ENCODE measurements at regions not wholly inside any gene's neighbourhood (a gene's known extent, or its start where the extent isn't known, plus 50 kb on each side); places are given as distances from the start of the nearest gene placed in this dataset.

DNA sequence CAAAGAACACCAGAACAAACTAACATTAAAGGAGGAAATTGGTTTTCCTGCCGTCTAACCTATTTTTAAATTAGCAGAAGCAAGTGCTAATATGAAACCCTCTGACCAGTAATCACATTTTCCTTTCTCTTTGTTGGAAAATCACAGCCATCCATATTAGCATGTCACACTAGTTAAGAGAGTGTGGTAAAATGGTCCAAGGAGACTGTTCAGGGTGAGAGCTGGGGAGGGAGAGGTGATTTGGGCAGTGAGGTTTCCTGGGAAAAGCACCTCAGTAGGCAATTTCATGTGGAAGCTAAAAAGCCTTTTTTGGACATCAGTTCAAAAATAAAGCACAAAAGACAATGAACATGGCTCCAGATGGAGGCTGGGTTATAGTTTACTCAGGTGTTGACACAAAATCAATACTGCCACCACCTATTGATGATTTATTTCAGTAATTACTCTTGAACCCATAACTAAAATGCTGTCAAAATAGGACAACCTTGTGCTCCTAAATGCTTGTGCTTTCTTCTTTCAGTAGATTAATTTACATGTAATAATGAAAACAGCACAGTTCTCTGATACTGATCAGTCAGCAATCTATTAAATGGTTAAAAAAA lies 333.2 kb downstream of the SAMD5 start:
- no peak for DNase-seq (ENCODE audit: low read depth)
- Histone ChIP-seq H3K36me3 (ENCODE audit: control insufficient read depth, insufficient read depth, low read length, severe bottlenecking) (no peaks in the 10 kb centered on the region), H3K4me1 (ENCODE audit: control insufficient read depth, insufficient read depth, low read length) (no peaks in the 10 kb centered on the region), H3K9me3 (ENCODE audit: control insufficient read depth, low read length) (peaks cover 6% of the 10 kb centered on the region), H3K4me3 (ENCODE audit: low read length) (no peak overlapping the region), H3K27me3 (replicated peaks; ENCODE audit: control insufficient read depth, insufficient read depth, low read length) (no peaks in the 10 kb centered on the region), H3K9ac (ENCODE audit: low read length) (no peak overlapping the region)

DNA sequence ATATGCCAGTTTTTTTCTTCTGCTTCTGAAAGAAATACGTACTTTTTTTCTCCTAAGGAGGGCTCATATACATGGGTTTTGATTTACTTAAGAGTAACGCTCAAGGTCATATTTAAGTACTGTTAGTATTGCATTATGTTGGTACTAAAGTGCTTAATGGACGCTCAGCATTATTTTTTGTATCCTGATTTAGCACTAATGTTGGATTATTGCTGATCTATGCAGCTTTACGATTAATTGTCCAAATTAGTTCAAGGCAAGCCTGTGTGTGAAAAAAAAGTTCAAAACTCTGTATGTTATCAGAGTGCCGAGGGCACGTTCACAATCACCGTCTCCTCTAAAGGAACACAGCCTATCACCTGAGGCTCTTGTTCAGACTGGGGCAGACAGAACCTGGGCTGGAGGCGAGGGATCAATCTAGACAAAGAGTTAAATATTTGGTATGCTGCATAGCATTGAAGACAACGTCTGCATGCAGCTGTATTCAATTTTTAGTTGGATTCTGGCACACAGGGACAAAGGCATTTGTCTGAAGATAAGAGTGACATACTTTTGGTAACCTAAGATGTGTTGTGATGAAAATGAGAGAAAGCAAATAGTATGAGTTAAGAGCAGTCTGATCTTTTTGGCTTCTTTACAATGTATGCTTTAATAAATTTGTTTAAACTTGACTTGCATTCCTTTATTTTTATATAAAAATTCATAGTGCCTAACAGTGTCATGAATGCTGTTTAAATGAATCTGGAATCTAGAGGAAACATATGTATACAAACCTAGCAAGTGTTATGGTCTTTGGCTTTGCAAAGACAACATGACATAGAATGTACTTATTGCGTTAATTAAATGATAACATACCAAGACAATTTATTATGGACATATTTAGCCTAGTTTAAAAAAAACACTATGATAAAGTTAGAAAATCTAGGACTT lies 341.2 kb downstream of the SAMD5 start:
- Histone ChIP-seq H3K4me3 (ENCODE audit: low read length) (no peak overlapping the region), H3K27me3 (replicated peaks; ENCODE audit: control insufficient read depth, insufficient read depth, low read length) (no peaks in the 10 kb centered on the region), H3K4me1 (ENCODE audit: control insufficient read depth, insufficient read depth, low read length) (no peaks in the 10 kb centered on the region), H3K9ac (ENCODE audit: low read length) (no peak overlapping the region), H3K9me3 (ENCODE audit: control insufficient read depth, low read length) (peaks cover 4% of the 10 kb centered on the region), H3K36me3 (ENCODE audit: control insufficient read depth, insufficient read depth, low read length, severe bottlenecking) (no peaks in the 10 kb centered on the region)
- peak; percentile 41 for DNase-seq (ENCODE audit: low read depth)

DNA sequence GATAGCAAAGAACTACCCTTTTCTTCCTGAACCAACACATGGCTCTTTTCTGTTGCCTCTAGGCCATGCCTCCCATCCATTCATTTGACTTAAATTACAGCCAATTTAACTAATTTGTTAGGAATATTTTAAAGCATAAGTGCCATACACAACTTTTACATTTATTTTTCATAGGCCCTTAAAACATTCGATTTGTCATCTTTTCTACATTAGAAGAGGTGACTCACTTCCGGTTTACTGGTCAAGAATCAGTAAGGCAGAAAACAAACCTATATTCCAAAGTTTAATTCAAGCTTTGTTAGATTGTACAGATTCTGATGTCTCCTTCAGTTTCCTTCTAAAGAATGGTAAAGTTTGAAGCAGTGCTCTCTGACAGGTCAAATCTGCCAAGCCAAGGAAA lies 344.3 kb downstream of the SAMD5 start:
- H3K4me3 ChIP-seq (ENCODE audit: low read length), result no peak overlapping the region
- H3K27me3 ChIP-seq (replicated peaks; ENCODE audit: control insufficient read depth, insufficient read depth, low read length), result no peaks in the 10 kb centered on the region
- H3K4me1 ChIP-seq (ENCODE audit: control insufficient read depth, insufficient read depth, low read length), result no peaks in the 10 kb centered on the region
- no peaks in the 10 kb centered on the region for H3K36me3 ChIP-seq (ENCODE audit: control insufficient read depth, insufficient read depth, low read length, severe bottlenecking)
- H3K9ac ChIP-seq (ENCODE audit: low read length), result no peak overlapping the region
- no peak for DNase-seq (ENCODE audit: low read depth)
- peaks cover 4% of the 10 kb centered on the region for H3K9me3 ChIP-seq (ENCODE audit: control insufficient read depth, low read length)

DNA sequence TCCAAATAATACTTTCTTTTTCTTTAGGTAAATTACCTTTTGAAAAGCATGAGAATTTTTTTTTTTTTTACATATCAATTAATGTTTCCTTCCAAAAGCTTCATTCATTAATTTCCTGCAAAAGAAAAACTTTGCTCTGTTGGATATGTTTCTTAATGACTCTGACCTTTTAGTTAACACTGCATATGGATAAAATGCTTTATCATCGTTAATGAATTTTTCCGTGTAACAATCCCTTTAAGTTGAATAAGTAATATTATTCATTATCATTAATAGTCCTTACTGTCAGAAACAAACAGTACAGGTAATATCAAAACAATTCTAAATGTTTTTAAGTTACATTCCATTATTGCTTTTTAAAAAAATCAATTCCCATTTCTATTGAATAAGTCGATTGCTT lies 345.1 kb downstream of the SAMD5 start:
- DNase-seq (ENCODE audit: low read depth), result no peak
- H3K9ac ChIP-seq (ENCODE audit: low read length), result no peak overlapping the region
- peaks cover 4% of the 10 kb centered on the region for H3K9me3 ChIP-seq (ENCODE audit: control insufficient read depth, low read length)
- H3K4me3 ChIP-seq (ENCODE audit: low read length), result no peak overlapping the region
- H3K4me1 ChIP-seq (ENCODE audit: control insufficient read depth, insufficient read depth, low read length), result no peaks in the 10 kb centered on the region
- H3K27me3 ChIP-seq (replicated peaks; ENCODE audit: control insufficient read depth, insufficient read depth, low read length), result no peaks in the 10 kb centered on the region
- no peaks in the 10 kb centered on the region for H3K36me3 ChIP-seq (ENCODE audit: control insufficient read depth, insufficient read depth, low read length, severe bottlenecking)

DNA sequence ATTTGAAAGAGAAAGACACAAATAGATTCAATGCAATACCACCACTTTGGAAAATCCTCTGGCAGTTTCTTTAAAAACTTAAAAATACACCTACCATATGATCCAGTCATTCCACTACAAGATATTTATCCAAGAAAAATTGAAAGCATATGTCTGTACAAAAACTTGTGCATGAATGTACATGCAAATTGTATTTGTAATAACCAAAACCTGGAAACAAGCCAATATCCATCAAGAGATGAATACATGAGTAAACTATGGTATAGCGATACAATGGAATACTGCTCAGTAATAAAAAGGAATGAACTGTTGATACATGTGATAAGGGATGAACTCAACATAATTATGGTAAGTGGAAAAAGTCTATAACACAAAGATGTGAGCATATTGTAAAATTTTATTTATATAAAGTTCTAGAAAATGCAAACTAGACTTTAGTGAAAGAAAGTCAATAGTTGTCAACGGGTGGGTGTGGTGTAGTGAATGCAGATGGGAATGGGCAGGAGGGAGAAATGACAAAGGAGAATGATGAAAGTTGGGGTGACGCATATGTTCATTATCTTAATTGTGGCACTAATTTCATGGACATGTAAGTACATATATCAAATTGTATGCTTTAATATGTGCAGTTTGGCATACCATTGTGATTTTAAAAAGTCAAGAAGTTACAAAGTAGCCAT lies 347.5 kb downstream of the SAMD5 start:
- DNase-seq (ENCODE audit: low read depth), result no peak
- Histone ChIP-seq H3K27me3 (replicated peaks; ENCODE audit: control insufficient read depth, insufficient read depth, low read length) (no peaks in the 10 kb centered on the region), H3K9ac (ENCODE audit: low read length) (no peak overlapping the region)

DNA sequence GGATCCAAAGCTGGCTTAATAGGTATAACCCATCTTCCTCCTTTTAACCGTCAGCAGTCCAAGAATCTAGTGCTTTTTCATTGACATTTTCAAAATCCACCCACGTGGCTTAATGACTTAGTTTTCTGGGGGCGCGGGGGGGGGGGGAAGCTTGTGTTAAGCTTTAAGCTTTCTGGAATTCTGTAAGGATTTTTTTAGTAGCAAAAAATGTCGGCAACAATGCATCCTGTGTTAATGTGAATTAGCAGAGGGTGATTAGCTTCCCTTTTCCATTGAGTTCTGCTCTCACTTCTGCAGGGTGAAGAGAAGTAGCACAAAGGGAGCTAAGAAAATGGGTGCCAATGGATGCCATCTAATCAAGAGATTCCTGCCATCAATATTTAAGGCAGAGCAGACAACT lies 348.2 kb downstream of the SAMD5 start:
- peaks cover 4% of the 10 kb centered on the region for H3K9me3 ChIP-seq (ENCODE audit: control insufficient read depth, low read length)
- H3K36me3 ChIP-seq (ENCODE audit: control insufficient read depth, insufficient read depth, low read length, severe bottlenecking), result no peaks in the 10 kb centered on the region
- no peaks in the 10 kb centered on the region for H3K27me3 ChIP-seq (replicated peaks; ENCODE audit: control insufficient read depth, insufficient read depth, low read length)
- no peak overlapping the region for H3K4me3 ChIP-seq (ENCODE audit: low read length)
- H3K4me1 ChIP-seq (ENCODE audit: control insufficient read depth, insufficient read depth, low read length), result no peaks in the 10 kb centered on the region
- no peak overlapping the region for H3K9ac ChIP-seq (ENCODE audit: low read length)
- DNase-seq (ENCODE audit: low read depth), result no peak

More for the DNA sequence above, 347.5 kb downstream of the SAMD5 start:
- no peaks in the 10 kb centered on the region for H3K4me1 ChIP-seq (ENCODE audit: control insufficient read depth, insufficient read depth, low read length)
- no peak overlapping the region for H3K4me3 ChIP-seq (ENCODE audit: low read length)
- no peaks in the 10 kb centered on the region for H3K36me3 ChIP-seq (ENCODE audit: control insufficient read depth, insufficient read depth, low read length, severe bottlenecking)
- peaks cover 4% of the 10 kb centered on the region for H3K9me3 ChIP-seq (ENCODE audit: control insufficient read depth, low read length)

DNA sequence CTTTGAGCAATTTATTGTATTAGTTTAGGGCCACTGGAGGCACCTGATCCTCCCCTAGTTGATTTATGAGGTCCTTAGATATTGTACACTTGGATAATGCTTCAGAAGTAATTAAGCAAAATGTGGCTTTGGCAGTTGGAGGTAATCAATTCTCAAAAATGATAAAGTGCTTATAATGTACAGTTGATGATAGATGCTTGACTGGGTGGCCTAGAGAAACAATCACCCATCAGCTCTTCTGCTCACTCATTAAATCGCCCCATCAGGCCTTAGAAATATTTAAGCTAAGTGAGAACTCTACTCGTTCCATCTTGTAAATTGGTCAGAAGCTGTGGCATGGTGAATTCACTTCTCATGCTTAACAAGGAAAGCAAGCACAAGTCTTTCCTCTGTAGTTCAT lies 349.9 kb downstream of the SAMD5 start:
- no peak for DNase-seq (ENCODE audit: low read depth)
- no peaks in the 10 kb centered on the region for H3K4me1 ChIP-seq (ENCODE audit: control insufficient read depth, insufficient read depth, low read length)
- H3K4me3 ChIP-seq (ENCODE audit: low read length), result no peak overlapping the region

DNA sequence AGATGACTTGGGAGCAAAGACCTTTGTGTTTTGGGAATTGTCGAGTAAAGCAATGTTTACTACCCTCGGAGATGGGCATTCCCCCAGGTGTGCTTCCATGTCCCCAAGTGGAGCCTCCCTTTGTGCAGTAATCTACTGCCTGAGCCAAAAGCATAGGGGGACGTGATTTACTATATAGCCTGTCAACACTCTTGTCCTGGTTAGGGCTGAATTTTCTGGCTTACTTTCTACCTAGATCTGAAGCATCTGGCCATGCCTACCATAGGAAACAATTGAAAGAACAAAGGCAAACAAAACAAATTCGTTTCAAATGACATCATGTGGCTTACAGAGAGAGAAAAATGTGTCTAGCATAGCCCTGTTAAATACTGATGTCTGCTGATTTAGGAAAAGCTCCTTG lies 350.6 kb downstream of the SAMD5 start:
- DNase-seq (ENCODE audit: low read depth), result no peak
- Histone ChIP-seq H3K9me3 (ENCODE audit: control insufficient read depth, low read length) (no peaks in the 10 kb centered on the region), H3K9ac (ENCODE audit: low read length) (no peak overlapping the region), H3K4me1 (ENCODE audit: control insufficient read depth, insufficient read depth, low read length) (no peaks in the 10 kb centered on the region), H3K27me3 (replicated peaks; ENCODE audit: control insufficient read depth, insufficient read depth, low read length) (no peaks in the 10 kb centered on the region), H3K4me3 (ENCODE audit: low read length) (no peak overlapping the region), H3K36me3 (ENCODE audit: control insufficient read depth, insufficient read depth, low read length, severe bottlenecking) (no peaks in the 10 kb centered on the region)

More for the DNA sequence above, 349.9 kb downstream of the SAMD5 start:
- Histone ChIP-seq H3K27me3 (replicated peaks; ENCODE audit: control insufficient read depth, insufficient read depth, low read length) (no peaks in the 10 kb centered on the region), H3K36me3 (ENCODE audit: control insufficient read depth, insufficient read depth, low read length, severe bottlenecking) (no peaks in the 10 kb centered on the region), H3K9ac (ENCODE audit: low read length) (no peak overlapping the region), H3K9me3 (ENCODE audit: control insufficient read depth, low read length) (no peaks in the 10 kb centered on the region)

DNA sequence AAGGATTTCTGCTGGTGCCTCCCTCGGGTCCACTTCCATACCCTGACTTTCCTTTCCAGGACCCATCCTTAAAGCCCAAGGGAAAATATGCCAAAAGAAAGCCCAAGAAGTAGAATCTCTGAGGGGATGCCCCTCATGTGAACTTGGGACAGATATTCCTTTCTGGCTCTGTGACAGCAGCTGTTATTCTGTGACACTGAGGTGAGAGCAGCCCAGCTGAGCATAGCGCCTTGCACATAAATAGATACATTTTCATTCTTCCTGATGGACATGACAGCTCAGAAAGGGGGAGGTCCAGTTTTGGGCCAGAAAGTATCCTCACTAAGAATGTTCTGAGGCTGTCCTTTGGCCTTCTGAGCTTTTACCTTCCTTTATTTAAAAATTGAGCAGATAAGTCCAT lies 353.2 kb downstream of the SAMD5 start:
- DNase-seq (ENCODE audit: low read depth), result no peak
- Histone ChIP-seq H3K9ac (ENCODE audit: low read length) (no peak overlapping the region), H3K4me1 (ENCODE audit: control insufficient read depth, insufficient read depth, low read length) (no peaks in the 10 kb centered on the region), H3K27me3 (replicated peaks; ENCODE audit: control insufficient read depth, insufficient read depth, low read length) (no peaks in the 10 kb centered on the region), H3K4me3 (ENCODE audit: low read length) (no peak overlapping the region), H3K9me3 (ENCODE audit: control insufficient read depth, low read length) (no peaks in the 10 kb centered on the region), H3K36me3 (ENCODE audit: control insufficient read depth, insufficient read depth, low read length, severe bottlenecking) (no peaks in the 10 kb centered on the region)

DNA sequence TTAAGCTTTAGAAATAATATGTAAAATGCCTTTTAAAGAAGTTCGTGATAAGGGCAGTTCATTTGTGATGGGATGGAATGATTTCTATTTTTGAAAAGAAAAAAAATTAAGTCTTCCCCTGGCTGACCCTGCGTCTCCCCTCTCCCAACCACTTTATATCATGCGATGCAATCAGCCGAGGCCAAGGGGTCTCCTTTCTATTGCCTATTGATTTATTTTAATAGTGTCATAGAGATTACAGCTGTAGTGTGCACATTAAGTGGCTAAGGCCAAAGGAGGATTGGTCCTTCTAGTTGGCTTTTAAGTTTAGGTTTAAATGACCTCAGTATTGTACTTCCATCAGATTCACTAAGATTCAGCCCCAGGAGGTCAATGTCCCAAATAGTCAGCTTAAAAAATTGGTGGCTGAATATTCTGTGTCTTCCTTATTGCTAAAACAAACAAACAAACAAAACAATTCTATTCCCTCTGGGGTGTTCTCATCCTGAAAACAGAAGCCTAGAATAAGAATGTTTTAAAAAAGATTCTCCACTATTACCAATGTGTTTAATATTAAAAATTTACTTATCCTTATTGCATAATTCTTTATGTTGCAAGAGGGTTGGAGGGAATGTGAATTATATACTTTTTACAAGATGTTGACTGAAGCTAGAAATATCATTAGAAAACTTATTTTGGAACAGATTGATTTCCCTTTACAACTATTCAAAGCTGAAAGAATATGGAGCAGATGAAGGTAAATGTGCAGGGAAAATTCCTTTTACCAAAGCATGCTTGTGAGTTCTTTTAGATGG lies 359.1 kb downstream of the SAMD5 start:
- H3K9me3 ChIP-seq (ENCODE audit: control insufficient read depth, low read length), result no peaks in the 10 kb centered on the region
- no peak overlapping the region for H3K4me3 ChIP-seq (ENCODE audit: low read length)
- no peak for DNase-seq (ENCODE audit: low read depth)
- no peaks in the 10 kb centered on the region for H3K4me1 ChIP-seq (ENCODE audit: control insufficient read depth, insufficient read depth, low read length)
- no peaks in the 10 kb centered on the region for H3K36me3 ChIP-seq (ENCODE audit: control insufficient read depth, insufficient read depth, low read length, severe bottlenecking)
- no peak overlapping the region for H3K9ac ChIP-seq (ENCODE audit: low read length)
- H3K27me3 ChIP-seq (replicated peaks; ENCODE audit: control insufficient read depth, insufficient read depth, low read length), result no peaks in the 10 kb centered on the region
